Large intestine (tissue), 3 donors: ENCODE measurements at regions not wholly inside any gene's neighbourhood (a gene's known extent, or its start where the extent isn't known, plus 50 kb on each side); places are given as distances from the start of the nearest gene placed in this dataset.
"Not testable (repeated sequence)": the region's sequence is repeated elsewhere in the genome, so short reads cannot be mapped to it uniquely, and the experiment has no call there.

Experiments used
- DNase-seq, 2 donors: peaks; one replicate each; pipeline versions ENCODE4 v3.0.0 to v3.0.0-alpha.2; 2013
- H3K27ac ChIP-seq: one replicate; pipeline ENCODE4 v1.5.1; 2013; ENCODE audit warnings: low read length
- H3K27me3 ChIP-seq: 2 replicates; pipeline ENCODE4 v1.6.1; 2013; ENCODE audit warnings: low read length; ENCODE audit not compliant: control insufficient read depth, insufficient read depth
- H3K36me3 ChIP-seq: 2 replicates; pipeline ENCODE4 v1.6.1; 2013; ENCODE audit warnings: low read length; ENCODE audit not compliant: control insufficient read depth, insufficient read depth
- H3K4me1 ChIP-seq: one replicate; pipeline ENCODE4 v1.6.1; 2013; ENCODE audit warnings: low read length; ENCODE audit not compliant: control insufficient read depth, insufficient read depth
- H3K4me3 ChIP-seq: one replicate; pipeline ENCODE4 v1.5.1; 2013; ENCODE audit warnings: low read length
- H3K9me3 ChIP-seq: one replicate; pipeline ENCODE4 v1.6.1; 2013; ENCODE audit warnings: mild to moderate bottlenecking, low read depth, low read length, moderate library complexity; ENCODE audit not compliant: control insufficient read depth
- WGBS: methylation state at CpG from one replicate; pipeline ENCODE4 v1.1.5; 2013; ENCODE audit warnings: low lambda C conversion rate; ENCODE audit not compliant: insufficient coverage; 5-methylcytosine and 5-hydroxymethylcytosine counted together

DNA sequence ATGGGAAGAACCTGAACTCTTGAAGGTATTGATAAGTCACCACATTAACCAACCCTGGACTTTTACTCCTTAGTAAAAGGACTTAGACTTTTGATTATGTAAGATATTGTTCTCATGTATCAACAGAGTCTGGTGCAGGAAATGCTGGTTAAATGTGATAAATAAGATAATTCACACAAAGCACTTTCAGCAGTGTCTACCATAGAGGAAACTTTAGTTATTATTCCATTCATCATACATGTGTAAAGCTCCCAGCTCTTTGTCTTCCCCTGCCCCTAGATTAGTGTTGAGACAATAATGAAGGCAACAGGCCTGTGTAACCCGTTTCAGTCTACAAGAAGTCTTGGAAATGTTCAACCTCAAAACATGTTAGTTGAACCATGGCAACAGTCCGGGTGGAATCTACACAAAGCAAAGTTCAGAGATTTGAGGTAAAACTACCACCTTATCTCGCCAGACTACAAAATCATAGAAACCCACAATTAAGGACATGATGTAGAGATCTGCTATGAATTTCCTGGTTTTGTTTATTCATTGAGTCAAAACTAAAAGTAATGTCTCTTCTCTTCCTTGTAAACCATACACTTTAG is 109.9 kb upstream of the ADO start:
- H3K27me3 ChIP-seq: no peaks in the 10 kb centered on the region
- no peak for DNase-seq

DNA sequence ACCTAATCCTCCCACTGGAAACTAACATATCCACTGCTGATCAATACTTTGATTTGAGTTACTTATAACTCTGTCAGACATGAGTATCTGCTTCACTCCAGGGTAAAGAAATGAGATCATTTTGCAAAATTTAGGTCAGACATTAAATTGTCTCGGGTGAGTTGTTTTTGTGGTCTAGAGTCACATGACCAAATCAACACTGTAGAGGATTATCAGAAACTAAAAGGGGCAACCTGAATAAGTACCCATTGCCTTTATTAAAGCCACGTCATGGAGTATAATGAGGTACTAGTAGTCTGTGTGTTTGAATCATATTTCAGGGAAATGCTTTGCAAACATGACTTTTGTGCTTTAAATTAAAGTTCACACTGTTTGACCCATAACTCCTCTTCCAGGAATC is 107.7 kb upstream of the ADO start:
- DNase-seq: no peak
- Histone ChIP-seq H3K4me3 (no peak overlapping the region), H3K27ac (no peak overlapping the region), H3K36me3 (no peaks in the 10 kb centered on the region), H3K9me3 (peaks cover 6% of the 10 kb centered on the region), H3K27me3 (no peaks in the 10 kb centered on the region), H3K4me1 (no peaks in the 10 kb centered on the region)
- WGBS: 100% methylated on average over 1 of the region's 2 CpGs

More for the DNA sequence above, 109.9 kb upstream of the ADO start:
- no CpG with 5 or more reads among the region's 3 CpGs for WGBS
- no peak overlapping the region for H3K27ac ChIP-seq
- H3K4me3 ChIP-seq: no peak overlapping the region
- H3K4me1 ChIP-seq: no peaks in the 10 kb centered on the region
- peaks cover 6% of the 10 kb centered on the region for H3K9me3 ChIP-seq
- no peaks in the 10 kb centered on the region for H3K36me3 ChIP-seq

DNA sequence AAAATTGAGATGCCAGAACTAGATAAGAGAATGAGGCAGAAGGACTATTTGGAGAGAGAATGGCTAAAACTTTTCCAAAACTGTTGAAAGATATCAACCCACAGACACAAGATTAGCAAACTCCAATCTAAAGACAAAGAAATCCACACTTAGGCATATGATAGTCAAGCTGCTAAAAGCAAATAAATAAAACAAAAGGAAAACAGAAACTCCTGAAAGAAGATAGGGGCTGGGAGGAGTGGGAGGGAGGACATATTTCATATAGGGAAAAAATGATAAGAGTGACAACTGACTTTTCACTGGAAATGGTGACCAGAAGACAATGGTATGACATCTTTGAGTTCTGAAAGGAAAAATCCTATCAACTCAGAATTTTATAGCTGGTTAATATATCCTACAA is 105.4 kb upstream of the ADO start:
- no peak for DNase-seq
- Histone ChIP-seq H3K9me3 (peaks cover 6% of the 10 kb centered on the region), H3K4me1 (no peaks in the 10 kb centered on the region)

DNA sequence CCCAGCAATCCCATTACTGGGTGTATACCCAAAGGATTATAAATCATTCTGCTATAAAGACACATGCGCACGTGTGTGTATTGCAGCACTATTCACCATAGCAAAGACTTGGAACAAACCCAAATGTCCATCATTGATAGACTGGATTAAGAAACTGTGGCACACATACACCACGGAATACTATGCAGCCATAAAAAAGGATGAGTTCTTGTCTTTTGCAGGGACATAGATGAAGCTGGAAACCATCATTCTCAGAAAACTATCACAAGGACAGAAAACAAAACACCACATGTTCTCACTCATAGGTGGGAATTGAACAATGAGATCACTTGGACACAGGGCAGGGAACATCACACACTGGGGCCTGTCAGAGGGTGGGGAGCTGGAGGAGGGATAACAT is 100.4 kb upstream of the ADO start:
- not testable (repeated sequence) for H3K9me3 ChIP-seq, H3K27me3 ChIP-seq, H3K4me3 ChIP-seq, DNase-seq, H3K27ac ChIP-seq, H3K4me1 ChIP-seq, H3K36me3 ChIP-seq
- WGBS: no CpG with 5 or more reads among the region's 3 CpGs

More for the DNA sequence above, 105.4 kb upstream of the ADO start:
- H3K27ac ChIP-seq: no peak overlapping the region
- H3K4me3 ChIP-seq: no peak overlapping the region
- no peaks in the 10 kb centered on the region for H3K36me3 ChIP-seq
- H3K27me3 ChIP-seq: no peaks in the 10 kb centered on the region

DNA sequence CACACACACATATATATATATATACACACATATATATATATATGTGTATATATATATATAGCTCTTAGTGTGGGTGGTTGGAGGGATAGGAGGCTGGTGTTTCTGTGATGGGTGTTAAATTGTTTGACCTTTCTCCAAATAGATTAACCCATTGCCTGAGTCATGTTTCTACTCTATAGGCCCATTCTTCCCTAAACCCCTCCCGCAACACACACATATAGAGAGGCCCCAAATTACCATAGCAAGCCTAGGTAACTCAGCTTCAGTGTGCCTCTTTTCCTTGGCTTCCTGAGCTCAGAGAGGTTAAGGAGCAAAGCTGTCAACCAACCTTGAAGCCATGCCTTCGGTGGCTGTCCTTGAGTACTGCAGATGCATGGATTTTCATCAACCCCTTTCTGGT is 98.7 kb upstream of the ADO start:
- H3K36me3 ChIP-seq: no peaks in the 10 kb centered on the region
- DNase-seq: no peak
- H3K9me3 ChIP-seq: no peaks in the 10 kb centered on the region
- H3K4me1 ChIP-seq: no peaks in the 10 kb centered on the region
- no peak overlapping the region for H3K27ac ChIP-seq
- WGBS: no CpG with 5 or more reads among the region's 2 CpGs
- H3K27me3 ChIP-seq: no peaks in the 10 kb centered on the region
- no peak overlapping the region for H3K4me3 ChIP-seq

DNA sequence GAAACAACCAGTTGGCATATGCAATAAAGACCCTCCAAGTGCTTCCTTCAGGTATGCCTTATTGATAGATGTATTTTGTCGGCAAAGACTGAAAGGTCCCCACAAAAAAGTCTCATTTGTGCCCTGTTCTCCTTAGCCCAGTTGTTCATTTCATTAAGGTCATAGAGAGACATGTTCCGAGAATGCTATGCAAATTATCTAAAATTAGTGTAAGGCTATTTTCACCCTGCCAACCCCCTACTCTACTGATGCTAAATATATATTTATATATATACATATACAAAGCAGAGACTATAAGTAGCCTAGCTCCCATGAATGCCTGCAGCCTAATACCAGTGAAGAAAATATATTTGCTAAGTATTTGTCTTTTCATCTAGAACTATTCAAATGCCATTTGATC is 96.7 kb upstream of the ADO start:
- H3K4me3 ChIP-seq: no peak overlapping the region
- WGBS: no CpG with 5 or more reads among the region's 2 CpGs
- no peak for DNase-seq
- no peaks in the 10 kb centered on the region for H3K4me1 ChIP-seq
- no peaks in the 10 kb centered on the region for H3K27me3 ChIP-seq
- H3K9me3 ChIP-seq: no peaks in the 10 kb centered on the region
- no peaks in the 10 kb centered on the region for H3K36me3 ChIP-seq
- H3K27ac ChIP-seq: no peak overlapping the region

DNA sequence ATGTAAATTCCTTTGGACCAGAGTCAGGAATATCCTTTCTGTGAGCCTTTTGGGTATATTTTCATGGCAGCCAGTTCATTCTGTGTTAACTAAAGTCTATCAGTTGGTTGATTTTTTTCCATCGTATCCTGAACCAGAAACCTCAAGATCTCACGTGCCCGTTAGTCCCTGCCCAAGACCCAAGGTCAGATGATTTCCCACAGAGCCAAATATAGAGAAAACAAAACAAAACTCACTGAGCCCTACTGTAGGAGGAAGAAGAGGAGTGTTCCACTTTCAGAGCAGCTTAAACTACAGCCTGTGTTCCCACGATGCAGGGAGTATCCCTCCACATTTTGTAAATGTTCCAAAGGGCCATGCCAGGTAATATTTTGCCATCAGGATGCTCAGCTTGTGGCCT is 96.0 kb upstream of the ADO start:
- no peaks in the 10 kb centered on the region for H3K27me3 ChIP-seq
- no CpG with 5 or more reads among the region's 4 CpGs for WGBS

DNA sequence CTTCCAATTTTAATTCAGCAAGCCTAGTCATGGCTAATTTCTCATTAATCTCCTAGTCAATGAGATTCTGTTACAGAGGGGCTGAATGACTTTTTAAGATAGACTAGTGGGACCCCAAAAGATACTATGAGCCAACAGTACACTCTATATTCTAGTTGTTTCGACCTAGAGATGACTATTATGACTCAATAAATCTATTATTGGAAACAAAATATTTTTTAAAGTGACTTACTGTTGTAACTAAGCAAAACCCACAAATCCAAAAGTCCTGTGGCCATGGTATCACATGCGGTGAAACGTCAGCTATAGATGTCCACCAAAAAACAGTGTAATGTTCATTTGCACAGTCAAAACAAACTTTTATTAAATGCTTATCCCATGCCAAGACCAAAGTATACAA is 95.3 kb upstream of the ADO start:
- Histone ChIP-seq H3K27me3 (no peaks in the 10 kb centered on the region), H3K4me1 (no peaks in the 10 kb centered on the region), H3K27ac (no peak overlapping the region), H3K4me3 (no peak overlapping the region), H3K9me3 (no peaks in the 10 kb centered on the region), H3K36me3 (no peaks in the 10 kb centered on the region)
- no CpG with 5 or more reads among the region's 3 CpGs for WGBS
- DNase-seq: no peak

More for the DNA sequence above, 96.0 kb upstream of the ADO start:
- Histone ChIP-seq H3K4me1 (no peaks in the 10 kb centered on the region), H3K27ac (no peak overlapping the region), H3K4me3 (no peak overlapping the region), H3K36me3 (no peaks in the 10 kb centered on the region), H3K9me3 (no peaks in the 10 kb centered on the region)
- no peak for DNase-seq

DNA sequence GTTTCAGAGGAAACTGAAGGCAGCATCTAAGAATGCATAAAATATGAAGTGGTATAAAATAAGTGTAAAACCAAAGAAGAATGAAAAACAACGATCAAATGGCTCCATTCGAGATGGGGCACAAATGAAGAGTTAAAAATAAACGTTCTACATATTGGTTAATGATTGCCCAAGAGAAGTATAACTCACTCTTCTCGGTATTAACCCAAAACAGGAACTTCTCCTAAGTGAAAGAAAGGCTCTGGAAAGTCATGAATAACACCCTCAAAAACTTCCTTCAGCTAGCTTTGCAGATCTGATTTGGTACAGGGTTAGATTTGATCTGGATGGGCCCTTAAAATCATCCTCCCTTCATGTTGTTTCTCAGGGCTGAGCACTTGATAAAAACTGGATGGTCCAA is 94.3 kb upstream of the ADO start:
- DNase-seq: no peak
- Histone ChIP-seq H3K9me3 (no peaks in the 10 kb centered on the region), H3K27me3 (no peaks in the 10 kb centered on the region), H3K4me3 (no peak overlapping the region), H3K27ac (no peak overlapping the region), H3K36me3 (no peaks in the 10 kb centered on the region), H3K4me1 (no peaks in the 10 kb centered on the region)
- WGBS: 33% methylated on average over 3 of the region's 4 CpGs

DNA sequence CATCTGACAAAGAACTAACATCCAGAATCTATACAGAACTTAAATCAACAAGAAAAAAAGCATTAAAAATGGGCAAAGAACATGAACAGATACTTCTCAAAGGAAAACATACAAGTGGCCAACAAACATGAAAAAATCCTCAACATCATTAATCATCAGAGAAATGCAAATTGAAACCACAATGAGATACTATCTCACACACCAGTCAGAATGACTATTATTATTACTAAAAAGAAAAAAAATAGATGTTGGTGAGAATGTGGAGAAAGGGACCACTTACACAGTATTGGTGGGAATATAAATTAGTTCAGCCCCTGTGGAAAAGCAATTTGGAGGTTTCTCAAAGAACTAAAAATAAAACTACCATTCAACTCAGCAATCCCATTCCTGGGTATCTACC is 89.1 kb upstream of the ADO start:
- Histone ChIP-seq H3K4me1 (no peaks in the 10 kb centered on the region), H3K27me3 (no peaks in the 10 kb centered on the region), H3K9me3 (no peaks in the 10 kb centered on the region), H3K4me3 (no peak overlapping the region), H3K36me3 (no peaks in the 10 kb centered on the region), H3K27ac (no peak overlapping the region)
- no peak for DNase-seq

DNA sequence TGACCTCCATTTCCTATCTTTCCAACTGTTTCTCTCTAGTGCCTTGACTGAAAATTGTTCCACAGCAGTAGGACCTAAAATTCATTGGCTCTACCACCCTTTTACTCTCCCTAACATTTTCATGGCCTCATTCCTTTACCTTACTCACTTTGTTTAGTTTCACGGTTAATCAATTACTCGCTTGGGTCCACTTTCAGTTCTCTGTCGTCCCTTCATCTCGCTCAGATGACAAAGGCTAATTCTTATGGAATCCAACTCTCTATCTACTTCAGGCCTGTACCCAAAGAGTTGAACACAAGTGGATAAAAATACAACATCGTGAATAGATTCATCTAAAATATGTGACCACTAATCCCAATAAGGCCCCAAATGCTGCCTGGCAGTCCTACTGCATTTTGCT is 85.9 kb upstream of the ADO start:
- no peak overlapping the region for H3K4me3 ChIP-seq
- DNase-seq: no peak
- no peaks in the 10 kb centered on the region for H3K9me3 ChIP-seq
- no peaks in the 10 kb centered on the region for H3K36me3 ChIP-seq
- H3K27me3 ChIP-seq: no peaks in the 10 kb centered on the region
- H3K27ac ChIP-seq: no peak overlapping the region
- 26% methylated on average over 3 of the region's 5 CpGs for WGBS
- no peaks in the 10 kb centered on the region for H3K4me1 ChIP-seq
